ENCODE measurements at regions not wholly inside any gene's neighbourhood (a gene's known extent, or its start where the extent isn't known, plus 50 kb on each side); places are given as distances from the start of the nearest gene placed in this dataset.
A peak's percentile ranks its signal among the peaks of the same experiment; 100 is the strongest.

GRCh38 chr20:41697861-41698559 lies 79.8 kb upstream of the CHD6 start:
- H4K20me1 ChIP-seq (ENCODE audit: insufficient read depth, low read length), result no peaks in the 10 kb centered on the region
- ChIA-PET CTCF (ENCODE audit: low intra/inter-chr PET ratio, low total read pairs) (interaction anchor here (1.1 kb wide), 1 partner anchor 1490 kb away, joined by 3 read pairs; no protein-coding TSS in a partner anchor), POLR2A (no interaction called here)
- no peaks in the 10 kb centered on the region for H3K9me3 ChIP-seq (ENCODE audit: low read length)
- ATAC-seq (no peak), DNase-seq (ENCODE audit: low spot score) (peak; percentile 52), FAIRE-seq (peak; percentile 87)
- no peak overlapping the region for H3K4me2 ChIP-seq (ENCODE audit: low read depth, low read length)
- peaks cover 8% of the 10 kb centered on the region for H3K4me1 ChIP-seq (ENCODE audit: insufficient read depth, low read length)
- no TSS peak for BruUV-seq (replicated peaks)
- peaks cover 0 to 4% of the 10 kb centered on the region in 2 experiments; a peak in 2 of 5 replicates for H3K27me3 ChIP-seq (ENCODE audit: control insufficient read depth in 1 of 2, insufficient read depth in 2 of 2, low read length in 2 of 2)
- H3K79me2 ChIP-seq (ENCODE audit: insufficient read depth, low read length), result no peaks in the 10 kb centered on the region
- no peak overlapping the region for H3K9ac ChIP-seq (ENCODE audit: insufficient read depth, low read depth, low read length)
- H3K36me3 ChIP-seq (replicated peaks in 1 of 2; ENCODE audit: control insufficient read depth in 1 of 2, insufficient read depth in 2 of 2, low read length in 2 of 2), result no peaks in the 10 kb centered on the region
- no peak overlapping the region for H3K27ac ChIP-seq (ENCODE audit: extremely low read length, insufficient read depth, low read length)
- intact Hi-C loops (cut with micrococcal nuclease; ENCODE audit: unreplicated experiment) (no loop called here), in situ Hi-C loops (cut with HindIII; ENCODE audit: extremely low pct_ligation_motif_present, low pct_unique_long_range_greater_than_20kb) (no loop called here)
- no peak overlapping the region for H3K4me3 ChIP-seq (replicated peaks in 1 of 3; ENCODE audit: insufficient read depth in 1 of 3, low read depth in 2 of 3, low read length in 3 of 3)
- no peak overlapping the region for H2AFZ ChIP-seq (ENCODE audit: low read length)
- 43% methylated on average over 6 of the region's 6 CpGs for WGBS (ENCODE audit: low lambda C conversion rate)
- TF ChIP-seq ZNF276 (CRISPR knock-in tag; IDR thresholded peaks at IDR 0.05; ENCODE audit: low read depth), result no peak
- TF ChIP-seq DR1 (CRISPR knock-in tag; IDR thresholded peaks at IDR 0.05), result no peak
- TF ChIP-seq RAD21 (CRISPR knock-in tag; IDR thresholded peaks at IDR 0.05), result 0 out of 2 replicates have a peak, but pooled peaks have one; percentile 16
- no peak for TF ChIP-seq TCF7 (IDR thresholded peaks at IDR 0.05; ENCODE audit: low read depth)
- TF ChIP-seq ZNF749 (CRISPR knock-in tag; IDR thresholded peaks at IDR 0.05; ENCODE audit: borderline replicate concordance), result no peak
- no peak for TF ChIP-seq ZBTB7B (CRISPR knock-in tag; IDR thresholded peaks at IDR 0.05)
- TF ChIP-seq JARID2 (CRISPR knock-in tag; IDR thresholded peaks at IDR 0.05; ENCODE audit: insufficient replicate concordance), result no peak
- TF ChIP-seq ZNF703 (CRISPR knock-in tag; IDR thresholded peaks at IDR 0.05; ENCODE audit: borderline replicate concordance), result no peak
- no peak for TF ChIP-seq ZKSCAN1 (IDR thresholded peaks at IDR 0.05; ENCODE audit: low read length)
- TF ChIP-seq RBFOX2 (IDR thresholded peaks at IDR 0.05; ENCODE audit: low read depth, low read length), result no peak
- TF ChIP-seq, protein P1, sequence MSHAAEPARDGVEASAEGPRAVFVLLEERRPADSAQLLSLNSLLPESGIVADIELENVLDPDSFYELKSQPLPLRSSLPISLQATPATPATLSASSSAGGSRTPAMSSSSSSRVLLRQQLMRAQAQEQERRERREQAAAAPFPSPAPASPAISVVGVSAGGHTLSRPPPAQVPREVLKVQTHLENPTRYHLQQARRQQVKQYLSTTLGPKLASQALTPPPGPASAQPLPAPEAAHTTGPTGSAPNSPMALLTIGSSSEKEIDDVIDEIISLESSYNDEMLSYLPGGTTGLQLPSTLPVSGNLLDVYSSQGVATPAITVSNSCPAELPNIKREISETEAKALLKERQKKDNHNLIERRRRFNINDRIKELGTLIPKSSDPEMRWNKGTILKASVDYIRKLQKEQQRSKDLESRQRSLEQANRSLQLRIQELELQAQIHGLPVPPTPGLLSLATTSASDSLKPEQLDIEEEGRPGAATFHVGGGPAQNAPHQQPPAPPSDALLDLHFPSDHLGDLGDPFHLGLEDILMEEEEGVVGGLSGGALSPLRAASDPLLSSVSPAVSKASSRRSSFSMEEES (CRISPR knock-in tag; IDR thresholded peaks at IDR 0.05), result no peak
- TF ChIP-seq REL (CRISPR knock-in tag; conservative IDR thresholded peaks at IDR 0.05), result no peak
- TF ChIP-seq SRSF1 (optimal IDR thresholded peaks at IDR 0.05; ENCODE audit: low read depth, low read length), result no peak
- 0 out of 2 replicates have a peak, but pooled peaks have one; percentile 33 for TF ChIP-seq SMAD3 (CRISPR knock-in tag; IDR thresholded peaks at IDR 0.05)
- peak; percentile 69; the same call in 1 of the 2 replicates for TF ChIP-seq CEBPB (IDR thresholded peaks at IDR 0.05; ENCODE audit: borderline replicate concordance, low read depth, low read length)
- peak; percentile 57; the same call in 1 of the 2 replicates for TF ChIP-seq ZNF670 (CRISPR knock-in tag; IDR thresholded peaks at IDR 0.05; ENCODE audit: borderline replicate concordance)
- TF ChIP-seq, protein P2, sequence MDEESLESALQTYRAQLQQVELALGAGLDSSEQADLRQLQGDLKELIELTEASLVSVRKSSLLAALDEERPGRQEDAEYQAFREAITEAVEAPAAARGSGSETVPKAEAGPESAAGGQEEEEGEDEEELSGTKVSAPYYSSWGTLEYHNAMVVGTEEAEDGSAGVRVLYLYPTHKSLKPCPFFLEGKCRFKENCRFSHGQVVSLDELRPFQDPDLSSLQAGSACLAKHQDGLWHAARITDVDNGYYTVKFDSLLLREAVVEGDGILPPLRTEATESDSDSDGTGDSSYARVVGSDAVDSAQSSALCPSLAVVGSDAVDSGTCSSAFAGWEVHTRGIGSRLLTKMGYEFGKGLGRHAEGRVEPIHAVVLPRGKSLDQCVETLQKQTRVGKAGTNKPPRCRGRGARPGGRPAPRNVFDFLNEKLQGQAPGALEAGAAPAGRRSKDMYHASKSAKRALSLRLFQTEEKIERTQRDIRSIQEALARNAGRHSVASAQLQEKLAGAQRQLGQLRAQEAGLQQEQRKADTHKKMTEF (CRISPR knock-in tag; IDR thresholded peaks at IDR 0.05), result 0 out of 2 replicates have a peak, but pooled peaks have one; percentile 20
- TF ChIP-seq GATAD1 (CRISPR knock-in tag; IDR thresholded peaks at IDR 0.05), result 0 out of 2 replicates have a peak, but pooled peaks have one; percentile 17
- no peak for TF ChIP-seq ZMYM4 (CRISPR knock-in tag; IDR thresholded peaks at IDR 0.05)
- no peak for TF ChIP-seq ZNF124 (CRISPR knock-in tag; IDR thresholded peaks at IDR 0.05)
- no peak for TF ChIP-seq SMARCE1 (IDR thresholded peaks at IDR 0.05; ENCODE audit: borderline replicate concordance)
- peak; percentile 41; the same call in 1 of the 2 replicates for TF ChIP-seq ZNF850 (CRISPR knock-in tag; conservative IDR thresholded peaks at IDR 0.05)
